Upper lobe of left lung (tissue), 4 donors: ENCODE measurements at regions not wholly inside any gene's neighbourhood (a gene's known extent, or its start where the extent isn't known, plus 50 kb on each side); places are given as distances from the start of the nearest gene placed in this dataset.

Experiments
- EP300 ChIP-seq, 4 donors: sonication (generic); formaldehyde crosslinking; IDR thresholded peaks; one replicate each; pipeline ENCODE4 v1.5.1; 2017; ENCODE audit warnings: antibody characterized with exemption in 4 of 4, control low read depth in 2 of 4
- POLR2A ChIP-seq, 4 donors: fragments of 450-650 bp; IDR thresholded peaks; one replicate each; pipeline ENCODE4 v1.5.1; 2016 to 2017; ENCODE audit warnings: antibody characterized with exemption in 4 of 4, mild to moderate bottlenecking in 2 of 4
- POLR2AphosphoS5 ChIP-seq, 2 donors: sonication (generic); formaldehyde crosslinking; IDR thresholded peaks; one replicate each; pipeline ENCODE4 v1.5.1; 2017; ENCODE audit warnings: antibody characterized with exemption in 2 of 2
- TF ChIP-seq, protein P1 (sequence below), 6 experiments: fragments of 450-650 bp in 4 of 6; fragments of 200-600 bp in 2 of 6; sonication (generic) in 2 of 6; IDR thresholded peaks; one replicate each; pipeline ENCODE4 v1.5.1; 2016 to 2019; ENCODE audit warnings: antibody characterized with exemption in 6 of 6

DNA sequence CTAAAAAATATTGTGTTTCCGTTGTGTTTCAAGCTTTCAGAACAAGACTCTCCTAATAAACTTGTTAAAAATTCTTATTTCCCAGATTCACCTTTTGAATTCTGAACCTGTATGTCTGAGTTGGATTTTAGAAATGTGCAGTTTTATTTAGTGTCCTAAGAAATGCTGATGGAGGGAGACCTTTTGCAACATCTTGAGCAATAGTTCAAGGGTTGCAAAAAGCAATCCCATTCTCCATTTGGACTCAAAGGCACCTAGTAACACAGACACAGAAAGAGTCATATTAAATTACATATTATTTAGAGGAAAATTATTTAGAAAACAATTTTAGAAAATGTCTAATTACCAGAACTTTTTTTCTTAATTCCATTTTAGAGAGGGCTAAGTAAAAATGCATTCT, 448.5 kb downstream of the FRK start:
- TF ChIP-seq, protein P1, sequence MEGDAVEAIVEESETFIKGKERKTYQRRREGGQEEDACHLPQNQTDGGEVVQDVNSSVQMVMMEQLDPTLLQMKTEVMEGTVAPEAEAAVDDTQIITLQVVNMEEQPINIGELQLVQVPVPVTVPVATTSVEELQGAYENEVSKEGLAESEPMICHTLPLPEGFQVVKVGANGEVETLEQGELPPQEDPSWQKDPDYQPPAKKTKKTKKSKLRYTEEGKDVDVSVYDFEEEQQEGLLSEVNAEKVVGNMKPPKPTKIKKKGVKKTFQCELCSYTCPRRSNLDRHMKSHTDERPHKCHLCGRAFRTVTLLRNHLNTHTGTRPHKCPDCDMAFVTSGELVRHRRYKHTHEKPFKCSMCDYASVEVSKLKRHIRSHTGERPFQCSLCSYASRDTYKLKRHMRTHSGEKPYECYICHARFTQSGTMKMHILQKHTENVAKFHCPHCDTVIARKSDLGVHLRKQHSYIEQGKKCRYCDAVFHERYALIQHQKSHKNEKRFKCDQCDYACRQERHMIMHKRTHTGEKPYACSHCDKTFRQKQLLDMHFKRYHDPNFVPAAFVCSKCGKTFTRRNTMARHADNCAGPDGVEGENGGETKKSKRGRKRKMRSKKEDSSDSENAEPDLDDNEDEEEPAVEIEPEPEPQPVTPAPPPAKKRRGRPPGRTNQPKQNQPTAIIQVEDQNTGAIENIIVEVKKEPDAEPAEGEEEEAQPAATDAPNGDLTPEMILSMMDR (IDR thresholded peaks at IDR 0.05) = no peak
- TF ChIP-seq POLR2A (IDR thresholded peaks at IDR 0.05) = no peak
- TF ChIP-seq POLR2AphosphoS5 (IDR thresholded peaks at IDR 0.05) = no peak
- no peak for TF ChIP-seq EP300 (IDR thresholded peaks at IDR 0.05)
